HG03108 (cell line): ENCODE measurements at regions not wholly inside any gene's neighbourhood (a gene's known extent, or its start where the extent isn't known, plus 50 kb on each side); places are given as distances from the start of the nearest gene placed in this dataset.

ENCODE experiments used
- ATAC-seq: cut with Tn5 transposase; IDR thresholded peaks from one replicate; pipeline ENCODE4 v1.9.1; 2021; ENCODE audit warnings: moderate library complexity; ENCODE audit not compliant: unreplicated experiment

DNA sequence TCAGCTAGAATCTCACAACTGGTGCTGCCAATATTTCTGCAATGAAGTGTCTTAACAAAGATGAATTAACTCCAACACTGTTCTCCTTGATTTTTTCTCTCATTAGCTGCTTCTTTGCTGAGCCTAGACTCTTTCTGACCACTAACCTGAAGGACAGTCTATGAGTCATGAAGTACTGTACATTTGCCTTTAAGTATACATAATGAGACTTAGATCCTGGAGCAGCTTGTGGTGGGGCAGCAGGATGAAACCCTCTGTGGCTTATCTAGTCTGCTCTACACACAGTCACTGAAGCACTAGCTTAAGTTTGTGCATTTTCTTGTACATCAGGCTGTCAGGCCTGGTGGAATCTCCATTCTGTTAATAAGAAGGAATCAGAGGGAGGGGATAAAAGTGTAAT lies 307.4 kb upstream of the SMIM31 start:
- no peak for ATAC-seq

DNA sequence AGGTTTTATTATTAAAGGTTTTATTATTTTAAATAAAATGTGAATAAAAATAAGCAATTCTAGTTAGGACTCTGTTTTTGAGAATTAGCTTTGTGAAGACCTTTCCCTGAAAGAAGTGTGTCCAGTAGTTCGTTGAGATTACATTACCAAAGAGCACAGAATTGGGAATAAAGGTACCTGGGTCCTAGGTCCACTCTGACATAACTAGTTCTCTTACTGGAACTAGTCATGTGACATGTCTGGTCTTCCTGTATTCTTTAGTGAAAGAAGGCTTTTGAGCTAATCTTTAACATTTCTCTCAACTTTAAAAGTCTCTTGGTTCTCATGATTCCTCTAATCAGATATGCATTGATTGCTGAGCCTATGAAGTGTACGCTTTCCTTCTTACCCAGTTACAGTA lies 292.0 kb upstream of the SMIM31 start:
- no peak for ATAC-seq

DNA sequence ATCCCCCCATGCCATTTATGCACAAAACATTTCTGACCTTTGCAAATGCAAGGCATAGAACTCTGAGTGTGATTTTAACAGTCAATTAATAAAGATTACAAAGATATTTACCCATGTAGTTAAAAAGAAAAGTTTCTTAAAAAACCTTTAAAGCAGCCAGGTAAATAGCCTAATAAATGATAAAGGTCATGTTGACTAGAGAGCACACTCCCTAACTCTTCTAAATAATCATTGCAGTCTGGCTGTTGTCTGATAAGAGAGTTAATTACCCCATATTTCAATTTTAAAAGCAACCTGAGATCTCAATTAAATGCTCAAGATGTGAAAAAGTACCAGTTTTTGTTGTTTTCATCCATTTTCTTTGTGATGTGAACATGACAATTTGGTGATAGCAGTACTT lies 291.5 kb upstream of the SMIM31 start:
- no peak for ATAC-seq

DNA sequence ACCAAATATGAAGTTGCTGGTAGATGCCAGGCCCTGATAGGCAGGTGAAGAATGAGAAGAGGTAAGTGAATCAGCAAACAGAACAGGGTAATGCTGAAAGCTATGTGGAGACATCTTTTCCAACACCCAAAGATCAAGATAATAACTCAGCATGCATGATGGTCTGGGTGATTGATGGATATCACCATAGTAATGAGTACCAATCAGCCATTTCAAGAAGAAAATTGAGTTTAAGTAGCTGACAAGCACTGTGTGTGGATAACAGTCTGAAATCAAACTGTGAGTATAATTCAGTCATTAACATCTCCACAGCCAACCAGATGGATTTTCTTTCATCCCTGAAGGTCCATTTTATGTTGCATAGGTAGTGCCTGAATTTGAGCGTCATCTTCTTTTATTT lies 289.6 kb upstream of the SMIM31 start:
- no peak for ATAC-seq

DNA sequence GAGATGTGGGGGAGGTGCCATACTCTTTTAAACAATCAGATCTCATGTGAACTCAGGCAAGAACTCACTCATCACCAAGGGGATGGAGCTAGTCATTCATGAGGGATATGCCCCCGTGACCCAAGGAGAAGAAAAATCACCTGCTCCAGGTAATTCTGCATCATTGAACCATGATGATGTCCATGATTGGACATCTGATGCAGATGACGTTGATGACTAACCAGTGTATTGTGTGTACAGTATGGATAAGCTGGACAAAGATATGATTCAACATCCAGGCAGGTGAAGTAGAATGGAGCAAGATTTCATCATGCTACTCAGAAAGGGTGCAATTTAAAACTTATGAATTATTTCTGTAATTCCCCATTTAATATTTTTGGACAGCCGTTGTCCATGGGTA lies 286.4 kb upstream of the SMIM31 start:
- ATAC-seq, result no peak

DNA sequence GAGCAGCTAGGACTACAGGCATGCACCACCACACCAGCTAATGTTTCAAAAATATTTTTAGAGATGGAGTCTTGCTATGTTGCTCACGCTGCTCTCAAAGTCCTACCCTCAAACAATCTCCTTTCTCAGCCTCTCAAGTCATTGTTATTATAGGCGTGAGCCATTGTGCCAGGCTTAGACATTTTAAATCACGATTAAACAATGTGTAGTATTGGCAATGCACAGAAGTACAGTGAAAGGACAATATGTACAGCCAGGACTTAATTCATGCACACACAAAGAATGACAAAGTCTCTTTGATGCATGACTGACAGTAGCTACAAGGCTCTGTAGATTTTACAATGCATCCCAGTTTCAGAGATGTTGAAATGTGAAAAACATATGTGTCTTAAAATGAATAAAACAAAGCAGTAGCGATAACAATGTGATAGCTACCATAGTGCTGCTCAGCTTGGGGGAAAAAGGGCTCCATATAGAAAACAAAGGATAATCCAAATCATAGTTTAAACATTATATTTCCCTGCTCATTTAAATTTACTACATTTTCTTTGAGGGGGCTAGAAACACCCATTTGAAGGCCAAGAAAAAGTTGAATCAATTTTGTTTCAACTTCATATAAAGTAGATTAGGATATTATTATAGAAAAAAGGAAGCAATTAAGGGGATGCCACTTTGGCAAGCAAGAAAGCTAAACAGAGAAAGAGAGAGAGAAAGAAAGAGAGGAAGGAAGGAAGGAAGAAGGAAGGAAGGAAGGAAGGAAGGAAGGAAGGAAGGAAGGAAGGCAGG lies 272.4 kb upstream of the SMIM31 start:
- ATAC-seq, result no peak

DNA sequence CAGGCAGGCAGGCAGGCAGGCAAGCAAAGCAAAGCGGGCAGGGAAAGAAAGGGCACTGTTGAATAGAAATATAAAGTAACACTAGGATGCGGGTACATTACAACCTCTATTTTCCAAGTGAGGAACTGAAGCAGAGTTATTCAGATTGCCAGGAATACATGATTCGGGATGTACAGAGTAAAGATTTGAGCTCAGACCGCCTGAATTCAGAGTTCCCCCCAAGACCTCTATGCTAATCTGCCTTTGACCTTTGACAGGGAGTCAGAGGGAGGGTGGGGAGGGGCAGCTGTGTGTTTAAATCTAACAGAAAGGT lies 271.9 kb upstream of the SMIM31 start:
- ATAC-seq, result no peak

DNA sequence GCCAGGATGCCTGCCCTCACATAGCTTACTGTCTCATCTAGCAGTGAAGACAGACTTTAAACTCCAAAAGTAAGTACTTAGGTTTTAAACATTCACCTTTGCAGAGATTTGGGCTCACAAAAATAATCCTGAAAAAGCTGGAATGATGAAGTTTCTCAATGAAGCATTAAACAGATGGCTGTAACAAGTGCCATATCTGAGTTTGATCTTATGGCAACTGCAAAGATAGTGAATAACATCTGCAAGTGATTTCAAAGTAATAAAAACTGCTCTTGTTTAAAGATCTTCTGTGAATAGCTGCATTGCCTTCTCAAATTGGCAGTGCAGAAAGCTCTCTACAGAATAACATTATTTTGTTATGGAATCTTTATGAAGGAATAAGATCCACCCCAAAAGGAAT lies 271.2 kb upstream of the SMIM31 start:
- no peak for ATAC-seq

DNA sequence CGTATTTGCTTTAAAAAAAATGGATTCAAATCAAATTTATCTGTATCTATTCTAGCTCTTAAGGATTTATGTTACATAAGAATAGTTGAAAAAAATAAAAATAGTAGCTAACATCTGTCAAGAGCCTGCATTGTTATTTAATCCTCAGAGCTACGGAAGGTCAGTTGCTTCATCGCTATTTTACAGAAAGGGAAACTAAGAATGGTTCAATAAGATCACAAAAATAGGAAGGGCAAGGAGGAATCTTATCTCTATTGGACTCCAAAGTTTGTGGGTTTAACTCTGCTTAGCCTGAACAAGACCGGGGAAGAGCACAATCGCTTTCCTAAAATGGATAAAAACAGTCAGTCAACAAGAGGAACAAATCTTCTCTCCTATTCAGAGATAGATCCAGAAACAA lies 270.2 kb upstream of the SMIM31 start:
- no peak for ATAC-seq

DNA sequence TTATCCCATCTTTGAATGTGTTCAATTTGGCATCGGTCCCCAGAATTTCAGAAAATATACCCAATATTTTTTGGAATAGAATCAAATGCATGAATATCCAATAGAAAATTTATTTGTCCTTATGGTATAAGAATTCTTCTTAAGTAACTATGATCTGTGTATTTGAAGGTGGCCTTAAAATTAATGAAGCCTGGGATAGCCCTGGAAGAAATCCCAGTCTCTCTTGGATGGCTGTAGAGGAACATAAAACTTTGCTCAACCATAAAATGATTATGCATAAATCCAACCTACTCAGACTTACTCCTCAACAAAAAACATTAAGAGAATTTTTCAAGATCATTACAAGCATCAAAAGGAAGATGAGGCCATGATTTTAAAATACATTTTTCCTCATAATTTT lies 269.4 kb upstream of the SMIM31 start:
- no peak for ATAC-seq

DNA sequence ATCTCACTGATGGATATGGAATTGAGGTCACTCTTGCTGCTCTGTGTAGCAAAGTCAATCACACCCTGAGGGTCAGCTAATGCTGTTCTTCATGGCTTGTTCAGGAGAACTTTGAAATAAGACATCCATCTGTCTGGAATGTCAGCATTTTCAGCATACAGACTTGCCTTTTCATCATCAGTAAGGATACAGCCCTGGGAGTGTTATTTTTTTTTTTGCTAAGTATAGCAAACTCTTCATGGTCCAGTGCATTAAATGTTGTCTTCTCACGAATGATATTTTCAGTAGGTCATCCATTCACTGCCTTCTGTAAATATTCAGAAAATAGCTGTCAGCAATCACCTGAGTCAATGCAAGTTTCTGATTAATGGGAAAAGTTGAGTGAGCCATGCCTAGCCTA lies 268.8 kb upstream of the SMIM31 start:
- no peak for ATAC-seq

DNA sequence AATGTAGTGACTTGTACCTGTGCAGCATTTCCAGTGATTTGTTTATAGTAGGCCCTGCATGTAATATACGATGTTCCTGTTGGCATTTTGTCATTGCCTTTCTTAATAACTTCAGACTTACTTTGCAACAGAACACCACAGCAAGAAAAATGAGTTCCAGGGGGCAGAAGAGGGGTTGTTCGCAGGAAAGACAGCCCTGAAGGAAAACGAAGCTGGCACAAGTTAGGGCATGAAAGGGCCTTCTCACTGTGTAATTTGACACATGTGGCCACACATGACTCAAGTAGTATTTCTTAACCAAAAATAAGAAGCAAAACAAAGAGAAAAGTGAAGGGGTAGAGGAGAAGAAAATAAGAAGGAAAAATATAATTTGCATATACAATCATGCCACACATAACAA lies 265.8 kb upstream of the SMIM31 start:
- ATAC-seq, result no peak

DNA sequence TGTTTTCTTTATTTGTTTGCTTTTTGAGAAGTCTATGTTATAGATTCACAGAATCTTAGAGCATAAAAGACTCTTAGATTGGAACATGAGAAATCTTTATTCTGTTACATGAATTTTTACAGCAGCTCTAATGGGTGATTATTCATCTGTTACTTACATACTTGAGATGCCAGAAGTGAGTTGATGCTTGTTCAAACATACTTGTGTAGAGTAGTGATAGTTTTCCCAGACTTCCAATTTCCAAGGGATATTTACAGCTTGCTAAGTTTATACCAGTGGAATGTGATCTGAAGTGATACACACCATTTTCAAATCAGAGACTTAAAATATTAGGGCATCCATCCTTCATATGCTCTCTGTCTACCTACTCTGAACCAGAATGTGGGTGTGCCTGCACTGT lies 252.9 kb upstream of the SMIM31 start:
- no peak for ATAC-seq

DNA sequence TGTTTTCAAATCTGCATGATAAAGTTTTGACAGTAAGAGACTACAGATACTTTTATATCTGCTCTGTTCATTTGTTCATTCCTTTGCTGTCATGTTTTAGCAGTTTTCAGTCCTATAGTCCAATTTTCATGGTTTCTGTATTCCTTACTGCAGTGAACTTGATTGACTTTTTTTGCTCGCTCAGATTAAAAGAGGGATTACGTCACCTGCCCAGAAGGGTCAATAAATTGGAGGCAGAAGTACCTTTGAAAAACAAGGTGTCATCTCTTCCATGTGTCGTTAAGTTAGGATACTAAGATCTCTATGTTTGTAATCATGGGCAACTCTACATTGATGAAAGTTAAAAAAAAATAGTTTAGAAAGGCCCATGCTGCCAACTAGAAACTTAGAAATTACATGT lies 250.1 kb upstream of the SMIM31 start:
- no peak for ATAC-seq

DNA sequence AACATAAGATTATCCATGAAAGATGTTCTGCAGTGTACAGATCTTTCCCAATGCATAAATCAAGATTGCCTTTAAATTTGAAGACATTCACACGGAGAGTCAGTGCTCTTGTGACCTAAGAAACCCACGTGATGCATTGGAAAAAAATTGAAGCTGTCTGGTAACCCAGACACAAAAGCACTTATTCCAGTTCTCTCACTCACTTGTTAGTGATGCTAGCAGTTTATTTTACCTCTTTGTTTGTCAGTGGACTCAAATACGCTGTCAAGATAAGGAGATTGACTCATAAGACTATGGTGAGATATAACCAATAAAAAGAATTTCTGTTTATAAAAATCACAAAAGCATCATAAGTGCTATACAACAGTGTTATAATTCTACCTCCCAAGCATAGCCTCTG lies 245.8 kb upstream of the SMIM31 start:
- no peak for ATAC-seq

DNA sequence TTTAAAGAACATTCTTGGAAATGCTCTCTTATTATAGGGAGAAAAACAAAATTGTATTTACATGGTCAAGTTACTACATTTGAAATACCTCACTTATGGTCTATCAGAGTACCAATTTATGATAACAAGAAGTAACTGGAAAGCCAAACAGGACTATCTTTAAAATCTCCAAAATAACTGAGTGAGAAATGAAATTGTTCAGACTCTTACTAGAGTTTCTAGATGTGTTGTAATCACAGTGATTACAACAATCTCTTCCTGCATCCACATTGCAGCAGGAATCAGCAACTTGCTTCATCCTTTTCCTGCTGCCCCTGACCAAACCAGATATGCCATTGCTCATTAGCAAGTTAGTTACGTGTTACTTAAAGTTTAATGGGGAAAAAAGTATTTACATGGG lies 245.2 kb upstream of the SMIM31 start:
- ATAC-seq, result no peak

DNA sequence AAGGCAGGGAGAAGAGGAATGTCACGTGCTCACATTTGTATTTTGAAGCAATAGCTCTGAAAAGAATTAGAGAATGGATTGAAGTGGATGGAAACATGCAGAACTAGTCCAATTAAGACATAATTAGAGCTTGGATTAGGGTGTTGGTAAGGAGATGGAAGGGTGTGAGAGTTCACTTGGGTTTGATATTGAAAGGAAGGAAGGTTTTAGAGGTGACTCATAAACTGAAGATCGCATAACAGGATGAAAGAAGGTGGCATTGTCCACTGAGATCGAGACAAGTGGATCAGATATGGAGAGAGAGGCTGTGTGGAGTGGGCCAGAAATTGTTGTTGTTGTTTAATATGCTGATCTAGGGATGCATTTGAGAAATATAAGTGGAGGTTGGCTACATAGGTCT lies 244.0 kb upstream of the SMIM31 start:
- ATAC-seq, result no peak

DNA sequence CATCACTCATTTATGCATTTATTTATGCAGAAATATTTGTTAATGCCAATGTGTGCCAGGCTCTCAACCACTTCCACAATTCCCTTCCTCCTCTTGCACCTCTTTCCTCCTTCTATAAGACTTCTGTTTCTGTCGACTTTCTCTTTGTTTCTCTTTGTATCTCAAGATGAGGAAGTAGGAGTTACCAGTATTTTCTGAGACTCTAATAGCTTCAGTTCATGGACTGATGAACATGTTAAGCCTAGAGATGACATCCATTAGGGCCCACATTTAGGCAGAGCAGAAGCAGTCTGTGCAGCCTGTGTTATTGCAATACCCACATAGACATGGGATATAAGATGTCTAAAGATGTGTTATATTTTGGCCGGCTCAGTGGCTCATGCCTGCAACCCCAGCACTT lies 241.8 kb upstream of the SMIM31 start:
- no peak for ATAC-seq

DNA sequence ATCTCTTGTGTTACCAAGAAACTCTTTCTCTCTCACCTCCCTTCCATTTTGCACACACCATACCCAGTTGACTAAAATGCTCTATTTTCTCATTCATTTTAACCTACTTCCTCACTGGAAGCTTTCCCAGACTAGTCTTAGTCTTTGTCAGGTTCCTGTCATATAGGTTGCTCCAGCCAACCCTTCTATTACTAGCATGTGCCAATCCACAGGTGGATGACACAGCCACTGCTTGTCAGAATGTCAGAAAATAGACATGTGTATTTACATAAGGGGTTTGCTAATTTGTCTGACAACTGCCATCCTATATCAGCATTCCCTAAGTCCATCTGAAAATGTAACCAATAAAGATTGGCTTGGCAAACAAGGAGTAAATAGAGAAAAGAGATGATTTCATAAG lies 239.2 kb upstream of the SMIM31 start:
- ATAC-seq, result no peak

DNA sequence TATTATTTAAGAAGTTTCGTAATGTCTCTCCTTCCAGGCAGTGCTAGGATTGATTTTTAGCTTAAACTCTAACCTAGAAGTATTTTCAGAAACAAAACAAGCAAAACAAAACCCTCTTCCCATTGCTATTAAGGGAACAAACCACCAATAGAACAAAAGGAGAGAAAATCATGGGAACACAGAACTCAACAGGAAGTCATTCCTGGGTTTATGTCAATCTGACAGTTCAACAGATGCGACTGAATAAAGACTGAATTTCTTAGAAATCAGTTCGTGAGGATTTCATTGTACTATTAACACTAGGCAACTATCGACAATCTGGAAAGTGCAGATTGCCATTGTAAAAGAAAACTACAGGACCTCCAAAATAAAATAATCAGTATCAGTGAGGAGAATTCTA lies 229.1 kb upstream of the SMIM31 start:
- no peak for ATAC-seq

DNA sequence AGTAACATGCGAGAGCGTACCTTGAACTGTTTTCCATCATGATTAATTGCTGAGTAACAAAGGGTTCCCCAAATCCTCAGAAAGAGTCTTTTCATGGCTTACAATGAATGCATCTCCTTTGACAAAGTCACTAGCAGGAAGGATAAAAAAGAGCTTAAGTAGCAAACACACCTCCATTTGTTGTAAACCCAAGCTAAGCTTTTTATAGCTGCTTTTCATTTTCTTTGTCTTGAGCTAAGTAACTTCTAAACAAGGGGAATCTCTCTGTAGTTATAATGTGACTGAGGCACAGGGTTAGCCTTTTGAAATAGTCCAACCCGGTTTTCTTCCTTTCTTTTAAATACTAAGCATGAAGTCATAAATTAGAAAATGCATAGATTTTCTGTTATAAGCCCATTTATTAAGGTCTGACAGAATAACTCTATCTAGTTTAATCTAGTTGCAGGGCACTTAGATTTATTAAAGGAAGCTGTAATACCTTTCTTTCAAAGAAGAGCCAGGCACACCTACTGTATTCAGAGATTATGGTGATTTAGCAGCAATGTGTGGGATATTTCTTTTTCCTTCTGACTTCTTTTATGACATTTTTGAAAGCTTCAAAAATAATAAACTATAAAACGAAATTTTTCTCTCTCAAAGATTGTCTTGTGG lies 226.9 kb upstream of the SMIM31 start:
- ATAC-seq, result no peak

DNA sequence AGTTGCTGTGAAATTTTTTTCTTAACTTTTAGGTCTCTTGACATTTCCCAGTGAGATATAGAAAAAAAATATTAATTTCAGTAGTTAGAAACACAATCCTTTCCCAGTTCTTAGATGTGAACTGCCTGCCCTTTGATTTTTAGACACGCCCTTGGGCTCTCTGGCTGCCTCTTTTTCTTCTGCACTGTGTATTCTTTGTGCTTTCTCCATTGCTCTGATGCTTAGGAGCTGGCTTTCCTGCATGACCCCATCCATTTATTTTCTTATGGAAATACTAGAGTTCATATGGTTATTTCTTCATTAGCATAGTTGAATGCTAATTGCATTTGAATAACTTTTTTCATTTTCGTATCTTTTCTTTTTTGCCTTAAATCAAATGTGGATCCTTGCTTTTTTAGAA lies 224.9 kb upstream of the SMIM31 start:
- no peak for ATAC-seq

DNA sequence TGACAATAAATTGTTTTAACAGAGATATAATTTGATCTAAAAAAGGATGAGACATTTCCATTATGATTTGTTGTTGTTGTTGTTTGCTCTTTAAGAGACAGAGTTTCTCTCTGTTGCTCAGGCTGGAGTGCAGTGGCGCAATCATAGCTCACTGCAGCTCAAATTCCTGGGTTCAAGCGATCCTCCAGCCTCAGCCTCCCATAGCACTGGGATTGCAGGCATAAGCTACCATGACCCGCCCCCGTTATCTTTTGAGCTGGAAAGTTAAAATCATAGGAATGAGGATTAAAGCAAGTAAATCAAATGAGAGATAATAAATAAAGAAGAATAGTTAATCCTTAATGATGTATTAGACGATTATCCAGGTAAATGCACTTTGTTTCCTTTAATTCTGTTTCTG lies 224.4 kb upstream of the SMIM31 start:
- no peak for ATAC-seq
